ENCODE measurements at regions not wholly inside any gene's neighbourhood (a gene's known extent, or its start where the extent isn't known, plus 50 kb on each side); places are given as distances from the start of the nearest gene placed in this dataset.

GRCh38 chr2:122411231-122411630 is 655.8 kb downstream of the TSN start:
- DNase-seq, result no peak

- DNase-seq, result no peak
Observed at GRCh38 chr2:122412360-122412759, 656.9 kb downstream of the TSN start.

DNA sequence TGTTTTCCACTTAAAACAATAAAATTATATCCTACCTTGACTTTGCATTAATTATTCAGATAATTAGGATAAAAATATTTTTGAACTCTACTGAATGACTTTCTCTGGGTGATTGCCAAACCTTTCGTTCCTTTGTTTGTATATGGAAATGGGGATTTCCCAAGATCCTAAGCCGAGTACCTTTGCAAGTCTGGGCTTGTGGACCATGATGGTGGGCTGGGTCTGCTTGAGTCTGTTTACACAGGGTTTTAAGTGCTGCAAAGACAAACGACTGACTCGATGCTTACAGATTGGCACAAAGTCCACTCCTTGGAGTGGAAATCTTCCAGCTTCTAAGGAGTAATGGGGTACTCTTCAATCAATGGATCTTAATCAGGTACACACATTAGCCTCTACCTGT is 659.5 kb downstream of the TSN start:
- no peak for DNase-seq

- no peak for DNase-seq
Observed at GRCh38 chr2:122417114-122417513, 661.7 kb downstream of the TSN start.

- DNase-seq, result no peak
Observed at GRCh38 chr2:122421775-122422174, 666.3 kb downstream of the TSN start.

GRCh38 chr2:122422384-122422991 is 667.0 kb downstream of the TSN start:
- DNase-seq, result no peak

DNA sequence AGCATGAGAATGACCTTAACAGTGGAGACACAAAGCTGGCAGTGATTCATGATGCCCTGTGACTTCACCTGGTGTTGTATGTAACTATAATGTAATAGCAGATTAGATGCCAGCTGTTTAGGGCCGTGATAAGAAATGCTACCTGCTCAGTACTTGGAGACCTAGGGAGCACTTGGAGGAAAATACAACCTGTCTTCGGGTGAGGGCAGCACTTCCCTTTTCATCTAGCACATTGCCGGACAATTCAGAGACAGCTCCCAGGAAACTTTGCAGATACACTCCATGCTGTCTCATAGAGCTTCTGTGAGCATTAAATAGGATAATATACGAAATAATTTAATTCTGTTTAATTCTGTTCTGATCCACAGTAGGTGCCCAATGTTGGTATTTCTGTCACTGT is 668.5 kb downstream of the TSN start:
- DNase-seq, result no peak

- DNase-seq, result no peak
Observed at GRCh38 chr2:122433123-122433754, 677.8 kb downstream of the TSN start.

GRCh38 chr2:122445003-122445402 is 689.6 kb downstream of the TSN start:
- DNase-seq, result no peak

- no peak for DNase-seq
Observed at GRCh38 chr2:122446761-122447160, 691.3 kb downstream of the TSN start.

GRCh38 chr2:122447237-122447636 is 691.8 kb downstream of the TSN start:
- no peak for DNase-seq

DNA sequence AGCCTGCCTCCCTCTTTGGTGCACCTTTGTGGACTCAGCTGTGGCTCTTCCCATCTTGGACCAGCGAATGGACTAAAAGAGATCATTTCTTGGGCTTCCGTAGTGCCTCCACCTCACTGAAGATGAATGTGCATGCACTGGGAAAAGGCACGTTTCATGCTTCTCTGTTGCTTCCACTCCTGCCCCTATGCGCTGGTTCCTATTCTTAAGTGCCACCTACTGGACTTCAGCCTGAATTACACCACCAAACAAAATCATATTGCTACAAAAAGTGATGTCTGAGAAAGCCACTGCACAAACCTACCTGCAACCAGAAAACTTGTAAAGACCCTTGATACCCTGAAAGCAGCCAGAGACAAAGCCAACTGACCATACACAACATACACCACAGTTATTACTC is 695.6 kb downstream of the TSN start:
- DNase-seq, result no peak

DNA sequence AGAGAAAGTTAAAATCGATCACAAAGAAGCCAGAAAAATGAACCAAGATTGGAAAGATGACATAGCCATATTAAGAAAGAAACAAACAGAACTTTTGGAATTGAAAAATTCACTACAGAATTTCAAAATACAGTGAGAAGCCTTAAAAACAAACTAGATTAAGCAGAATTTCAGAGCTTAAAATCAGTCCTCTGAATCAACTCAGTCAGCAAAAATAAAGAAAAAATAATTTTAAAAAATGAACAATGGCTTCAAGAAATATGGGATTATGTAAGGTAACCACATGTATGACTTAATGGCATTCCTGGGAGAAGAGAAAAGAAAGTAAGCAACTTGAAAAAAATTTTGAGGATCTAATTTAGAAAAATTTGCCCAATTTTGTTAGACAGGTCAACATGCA is 696.2 kb downstream of the TSN start:
- DNase-seq, result no peak

GRCh38 chr2:122469147-122469546 is 713.7 kb downstream of the TSN start:
- DNase-seq, result no peak

- no peak for DNase-seq
Observed at GRCh38 chr2:122471753-122472152, 716.3 kb downstream of the TSN start.

DNA sequence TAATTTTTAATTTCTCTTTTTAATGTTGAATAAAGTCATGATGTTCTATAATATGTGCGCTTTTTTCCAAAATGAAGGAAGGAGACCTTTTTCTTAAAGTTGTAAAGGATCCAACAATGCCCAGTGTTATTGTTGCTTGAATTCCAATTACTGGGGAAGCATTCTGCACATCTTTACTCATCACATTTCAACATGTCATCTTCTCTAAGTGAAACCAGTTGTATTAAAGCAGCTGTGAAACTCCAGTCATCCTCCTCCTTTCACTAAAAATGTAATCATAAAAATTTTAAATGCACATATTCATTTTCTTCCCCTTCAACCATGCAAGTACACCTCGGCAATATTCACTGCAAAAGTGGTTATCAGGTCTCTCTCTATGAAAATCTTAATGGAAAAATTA is 722.7 kb downstream of the TSN start:
- DNase-seq, result no peak

GRCh38 chr2:122478771-122479170 is 723.3 kb downstream of the TSN start:
- DNase-seq, result no peak

DNA sequence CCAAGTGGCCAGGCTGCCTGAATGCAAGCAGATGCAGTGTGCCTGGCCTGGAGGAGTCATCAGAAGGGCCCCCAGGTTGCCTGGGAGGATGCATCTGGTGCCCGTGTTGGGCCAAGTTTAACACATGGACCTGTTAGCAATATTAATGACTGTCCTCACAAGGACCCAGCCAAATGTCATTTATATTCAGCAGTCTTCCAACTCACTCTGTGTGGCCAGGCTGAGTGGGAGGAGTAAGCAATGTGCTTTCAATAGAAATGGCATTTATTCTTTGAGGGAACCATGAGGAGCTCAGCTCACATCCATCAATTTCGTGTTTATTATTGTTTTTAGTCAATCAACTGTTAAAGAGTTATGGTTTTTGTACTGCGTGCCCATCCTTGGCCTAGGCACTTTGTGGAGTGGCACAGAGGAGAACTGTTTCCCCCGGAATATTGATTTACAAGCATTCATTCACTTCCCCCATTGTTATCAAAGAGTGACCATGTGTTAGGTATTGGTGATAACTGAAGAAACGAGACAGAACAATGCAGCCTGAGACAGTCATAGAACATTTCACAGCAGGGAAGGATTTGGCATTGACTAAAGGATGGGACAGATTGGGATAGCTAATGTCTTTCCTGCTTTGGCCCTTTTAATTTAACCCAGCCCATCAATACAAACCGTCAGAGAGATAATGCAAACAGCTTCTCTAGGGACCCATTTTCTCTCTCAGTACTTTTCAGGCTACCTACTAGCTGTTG is 725.2 kb downstream of the TSN start:
- DNase-seq, result no peak

DNA sequence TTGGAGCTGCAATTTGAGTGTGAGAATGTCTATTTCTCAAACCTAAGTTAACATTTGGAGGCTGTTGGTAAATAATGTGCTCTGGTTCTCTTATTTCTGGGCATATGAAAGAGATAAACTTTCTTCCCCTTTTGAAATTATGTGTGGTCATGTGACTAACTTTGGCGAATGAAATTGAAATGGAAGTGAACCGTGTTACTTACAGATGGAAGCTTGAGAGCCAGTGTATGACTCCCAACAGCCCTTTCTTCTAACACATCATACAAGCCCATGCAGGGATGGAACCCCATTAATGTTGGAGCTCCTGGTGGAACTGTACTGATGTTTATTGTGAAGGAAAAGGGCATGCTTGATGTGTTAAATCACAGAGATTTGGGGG is 725.8 kb downstream of the TSN start:
- DNase-seq, result no peak

GRCh38 chr2:122481717-122482116 is 726.3 kb downstream of the TSN start:
- no peak for DNase-seq

GRCh38 chr2:122486086-122486485 is 730.6 kb downstream of the TSN start:
- no peak for DNase-seq

DNA sequence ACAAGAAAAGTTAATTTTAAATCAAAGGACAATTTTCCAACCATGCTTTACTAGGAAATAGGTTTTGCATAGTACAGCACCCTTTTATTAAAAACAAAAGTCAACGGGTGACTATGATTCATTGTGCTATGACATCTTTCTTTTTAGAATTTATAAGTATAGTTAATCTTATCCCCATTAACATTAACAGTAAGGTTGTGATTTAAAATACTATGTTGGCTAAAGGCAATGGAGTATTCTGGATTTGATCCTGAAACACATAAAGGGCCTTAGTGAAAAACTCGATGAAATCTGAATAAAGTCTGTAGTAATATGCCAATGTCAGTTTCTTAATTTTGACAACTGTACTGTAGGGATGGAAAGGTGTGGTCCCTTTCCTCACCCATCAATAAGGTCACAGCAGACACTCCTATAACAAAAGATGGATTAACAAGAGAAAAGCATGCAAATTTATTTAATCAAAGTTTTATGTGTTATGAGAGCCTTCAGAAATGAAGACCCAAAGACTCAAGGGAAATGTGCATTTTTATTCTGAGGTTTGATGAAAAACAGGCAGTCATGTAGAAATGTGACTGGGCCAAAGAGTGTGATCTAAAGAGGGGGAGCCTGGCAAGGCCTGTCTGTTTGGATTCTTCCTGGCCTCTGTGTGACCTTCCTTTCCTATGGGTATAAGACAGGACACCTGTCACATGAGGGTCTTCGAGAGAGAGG is 731.4 kb downstream of the TSN start:
- no peak for DNase-seq

- DNase-seq, result no peak
Observed at GRCh38 chr2:122491011-122491410, 735.6 kb downstream of the TSN start.

All from right lung (tissue), 2 donors.